Astrocyte (in vitro differentiated cells and primary cell): ENCODE measurements at regions not wholly inside any gene's neighbourhood (a gene's known extent, or its start where the extent isn't known, plus 50 kb on each side); places are given as distances from the start of the nearest gene placed in this dataset.

Source experiments
- DNase-seq: peaks from one replicate; pipeline ENCODE4 v3.0.0-alpha.2; 2010; ENCODE audit warnings: low read depth
- FAIRE-seq: peaks from 2 replicates; lab custom pipeline; 2011; peaks lifted over from hg19 to GRCh38; lab: Jason Lieb, UNC
- H2AFZ ChIP-seq: 2 replicates; pipeline ENCODE4 v1.6.0; 2012; ENCODE audit warnings: low read depth, low read length, inconsistent platforms
- H3K27ac ChIP-seq: 2 replicates; pipeline ENCODE4 v1.5.1; 2011; ENCODE audit warnings: low read depth, low read length, inconsistent platforms
- H3K27me3 ChIP-seq: 2 replicates; pipeline ENCODE4 v1.6.0; 2011; ENCODE audit warnings: low read length, inconsistent platforms; ENCODE audit not compliant: insufficient read depth
- H3K36me3 ChIP-seq: 2 replicates; pipeline ENCODE4 v1.5.1; 2011; ENCODE audit warnings: low read length, inconsistent platforms; ENCODE audit not compliant: insufficient read depth
- H3K4me1 ChIP-seq: 2 replicates; pipeline ENCODE4 v1.5.1; 2011; ENCODE audit warnings: low read length, inconsistent platforms; ENCODE audit not compliant: insufficient read depth
- H3K4me2 ChIP-seq: 2 replicates; pipeline ENCODE4 v1.6.0; 2012; ENCODE audit warnings: low read length, inconsistent platforms
- H3K4me3 ChIP-seq: 2 replicates; pipeline ENCODE4 v1.5.1; 2011; ENCODE audit warnings: low read depth, mild to moderate bottlenecking, low read length, inconsistent platforms; ENCODE audit not compliant: insufficient read depth
- H3K79me2 ChIP-seq: 2 replicates; pipeline ENCODE4 v1.6.0; 2012; ENCODE audit warnings: mild to moderate bottlenecking, low read length, inconsistent platforms; ENCODE audit not compliant: insufficient read depth
- H3K9ac ChIP-seq: 2 replicates; pipeline ENCODE4 v1.6.0; 2012; ENCODE audit warnings: mild to moderate bottlenecking, low read length, inconsistent platforms
- H3K9me3 ChIP-seq: 2 replicates; pipeline ENCODE4 v1.5.1; 2012; ENCODE audit warnings: low read depth, mild to moderate bottlenecking, low read length, inconsistent platforms; ENCODE audit not compliant: insufficient read depth
- H4K20me1 ChIP-seq: 2 replicates; pipeline ENCODE4 v1.6.0; 2012; ENCODE audit warnings: low read length, inconsistent platforms; ENCODE audit not compliant: insufficient read depth
- H3K27ac Mint-ChIP-seq: one replicate; pipeline ENCODE4 v1.8.0; 2021; ENCODE audit warnings: mild to moderate bottlenecking, mixed read lengths; ENCODE audit not compliant: unreplicated experiment
- H3K27me3 Mint-ChIP-seq: one replicate; pipeline ENCODE4 v1.8.0; 2021; ENCODE audit warnings: low read depth, mixed read lengths; ENCODE audit not compliant: unreplicated experiment
- H3K36me3 Mint-ChIP-seq: one replicate; pipeline ENCODE4 v1.8.0; 2021; ENCODE audit warnings: low read depth, mixed read lengths; ENCODE audit not compliant: unreplicated experiment
- H3K4me1 Mint-ChIP-seq: one replicate; pipeline ENCODE4 v1.8.0; 2021; ENCODE audit warnings: low read depth, mixed read lengths; ENCODE audit not compliant: unreplicated experiment
- H3K4me3 Mint-ChIP-seq: one replicate; pipeline ENCODE4 v1.8.0; 2021; ENCODE audit warnings: mild to moderate bottlenecking, moderate library complexity, mixed read lengths; ENCODE audit not compliant: unreplicated experiment
- H3K9me3 Mint-ChIP-seq: one replicate; pipeline ENCODE4 v1.8.0; 2021; ENCODE audit warnings: mild to moderate bottlenecking, mixed read lengths; ENCODE audit not compliant: unreplicated experiment
- EZH2 ChIP-seq: IDR thresholded peaks from 2 replicates; pipeline ENCODE4 v1.6.1; 2012; ENCODE audit warnings: mild to moderate bottlenecking, low read length, inconsistent platforms; ENCODE audit not compliant: insufficient read depth
- TF ChIP-seq, protein P1 (sequence below): IDR thresholded peaks from 2 replicates; pipeline ENCODE4 v1.5.1; 2011; ENCODE audit warnings: low read depth, mild to moderate bottlenecking, inconsistent platforms, low read length, moderate library complexity; ENCODE audit not compliant: insufficient read depth

DNA sequence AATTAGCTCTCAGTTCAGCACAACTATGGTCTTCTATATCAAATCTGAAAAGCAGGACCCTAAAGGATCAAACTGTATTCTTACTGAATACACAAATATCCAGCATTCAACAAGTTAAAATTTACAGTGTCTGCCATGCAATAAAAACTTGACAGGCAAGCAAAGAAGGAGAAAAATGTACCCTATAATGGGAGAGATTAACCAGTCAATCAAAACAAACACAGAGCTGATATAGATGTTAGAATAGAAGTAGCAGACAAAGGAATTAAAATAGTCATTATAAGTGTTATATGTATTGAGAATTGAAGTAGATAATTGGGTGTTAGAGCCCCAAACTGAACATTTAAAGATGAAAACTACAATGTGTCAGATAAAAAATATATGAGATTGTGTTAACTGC is 914.9 kb downstream of the EPHA7 start:
- Histone ChIP-seq H3K27ac (no peak overlapping the region), H3K4me1 (no peaks in the 10 kb centered on the region), H2AFZ (no peak overlapping the region), H4K20me1 (no peaks in the 10 kb centered on the region), H3K4me2 (no peak overlapping the region), H3K36me3 (no peaks in the 10 kb centered on the region), H3K9ac (no peak overlapping the region), H3K9me3 (no peaks in the 10 kb centered on the region), H3K4me3 (no peak overlapping the region), H3K27me3 (no peaks in the 10 kb centered on the region), H3K79me2 (no peaks in the 10 kb centered on the region)
- Mint-ChIP-seq H3K27me3 (no peaks in the 10 kb centered on the region), H3K4me3 (no peak overlapping the region), H3K27ac (no peak overlapping the region), H3K36me3 (peaks cover 3% of the 10 kb centered on the region), H3K4me1 (no peaks in the 10 kb centered on the region), H3K9me3 (peaks cover 4% of the 10 kb centered on the region)
- DNase-seq (no peak), FAIRE-seq (no peak)
- TF ChIP-seq EZH2, result no peak

GRCh38 chr6:92497281-92497680 is 922.1 kb downstream of the EPHA7 start:
- no peaks in the 10 kb centered on the region for H3K79me2 ChIP-seq
- H3K4me1 ChIP-seq, result no peaks in the 10 kb centered on the region
- Mint-ChIP-seq H3K4me3 (no peak overlapping the region), H3K4me1 (peaks cover 5% of the 10 kb centered on the region), H3K27me3 (no peaks in the 10 kb centered on the region), H3K27ac (no peak overlapping the region), H3K9me3 (no peaks in the 10 kb centered on the region), H3K36me3 (no peaks in the 10 kb centered on the region)
- no peaks in the 10 kb centered on the region for H3K27me3 ChIP-seq
- H3K4me3 ChIP-seq, result no peak overlapping the region
- H4K20me1 ChIP-seq, result no peaks in the 10 kb centered on the region
- H3K4me2 ChIP-seq, result no peak overlapping the region
- no peaks in the 10 kb centered on the region for H3K36me3 ChIP-seq
- no peaks in the 10 kb centered on the region for H3K9me3 ChIP-seq
- TF ChIP-seq, protein P1, sequence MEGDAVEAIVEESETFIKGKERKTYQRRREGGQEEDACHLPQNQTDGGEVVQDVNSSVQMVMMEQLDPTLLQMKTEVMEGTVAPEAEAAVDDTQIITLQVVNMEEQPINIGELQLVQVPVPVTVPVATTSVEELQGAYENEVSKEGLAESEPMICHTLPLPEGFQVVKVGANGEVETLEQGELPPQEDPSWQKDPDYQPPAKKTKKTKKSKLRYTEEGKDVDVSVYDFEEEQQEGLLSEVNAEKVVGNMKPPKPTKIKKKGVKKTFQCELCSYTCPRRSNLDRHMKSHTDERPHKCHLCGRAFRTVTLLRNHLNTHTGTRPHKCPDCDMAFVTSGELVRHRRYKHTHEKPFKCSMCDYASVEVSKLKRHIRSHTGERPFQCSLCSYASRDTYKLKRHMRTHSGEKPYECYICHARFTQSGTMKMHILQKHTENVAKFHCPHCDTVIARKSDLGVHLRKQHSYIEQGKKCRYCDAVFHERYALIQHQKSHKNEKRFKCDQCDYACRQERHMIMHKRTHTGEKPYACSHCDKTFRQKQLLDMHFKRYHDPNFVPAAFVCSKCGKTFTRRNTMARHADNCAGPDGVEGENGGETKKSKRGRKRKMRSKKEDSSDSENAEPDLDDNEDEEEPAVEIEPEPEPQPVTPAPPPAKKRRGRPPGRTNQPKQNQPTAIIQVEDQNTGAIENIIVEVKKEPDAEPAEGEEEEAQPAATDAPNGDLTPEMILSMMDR, result no peak
- no peak for TF ChIP-seq EZH2
- no peak overlapping the region for H3K9ac ChIP-seq
- no peak overlapping the region for H2AFZ ChIP-seq
- DNase-seq, result no peak
- no peak overlapping the region for H3K27ac ChIP-seq
- FAIRE-seq, result no peak

DNA sequence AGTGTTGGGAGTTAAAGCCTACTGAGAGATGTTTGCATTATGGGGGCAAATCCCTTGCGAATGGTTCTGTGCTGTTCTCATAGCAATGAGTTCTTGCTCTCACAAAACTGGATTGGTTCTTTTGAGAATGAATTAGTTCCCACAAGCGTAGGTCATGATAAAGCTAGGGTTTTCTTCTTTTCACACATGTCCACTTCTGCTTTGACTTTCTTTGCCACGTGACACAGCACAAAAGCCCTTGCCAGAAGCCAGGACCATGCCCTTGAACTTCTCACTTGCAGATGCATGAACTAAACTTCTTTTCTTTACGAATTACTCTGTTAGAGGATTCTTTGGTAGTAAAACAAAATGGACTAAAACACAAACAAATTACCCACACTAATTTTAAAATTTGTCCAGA is 922.8 kb downstream of the EPHA7 start:
- H3K79me2 ChIP-seq, result no peaks in the 10 kb centered on the region
- H3K4me3 ChIP-seq, result no peak overlapping the region
- no peaks in the 10 kb centered on the region for H3K4me1 ChIP-seq
- Mint-ChIP-seq H3K4me1 (peaks cover 5% of the 10 kb centered on the region), H3K27me3 (no peaks in the 10 kb centered on the region), H3K36me3 (no peaks in the 10 kb centered on the region), H3K4me3 (no peak overlapping the region), H3K27ac (no peak overlapping the region), H3K9me3 (no peaks in the 10 kb centered on the region)
- H4K20me1 ChIP-seq, result no peaks in the 10 kb centered on the region
- no peak for DNase-seq
- no peak overlapping the region for H2AFZ ChIP-seq
- H3K27me3 ChIP-seq, result no peaks in the 10 kb centered on the region
- H3K36me3 ChIP-seq, result no peaks in the 10 kb centered on the region
- H3K27ac ChIP-seq, result no peak overlapping the region
- no peaks in the 10 kb centered on the region for H3K9me3 ChIP-seq
- TF ChIP-seq, protein P1, result no peak
- TF ChIP-seq EZH2, result no peak
- H3K9ac ChIP-seq, result no peak overlapping the region
- FAIRE-seq, result no peak
- H3K4me2 ChIP-seq, result no peak overlapping the region
